Neural cell (in vitro differentiated cells): ENCODE measurements at regions not wholly inside any gene's neighbourhood (a gene's known extent, or its start where the extent isn't known, plus 50 kb on each side); places are given as distances from the start of the nearest gene placed in this dataset.

Experiments used
- CTCF ChIP-seq: fragments of 450-650 bp; IDR thresholded peaks from 2 replicates; pipeline ENCODE4 v1.5.1; 2014; ENCODE audit warnings: antibody characterized with exemption, mild to moderate bottlenecking, moderate library complexity; ENCODE audit not compliant: poor library complexity, severe bottlenecking
- EP300 ChIP-seq: fragments of 450-650 bp; conservative IDR thresholded peaks from 2 replicates; pipeline ENCODE4 v1.6.1; 2014; ENCODE audit warnings: antibody characterized with exemption, mild to moderate bottlenecking, moderate library complexity; ENCODE audit not compliant: poor library complexity, severe bottlenecking
- EZH2 ChIP-seq: fragments of 200-600, 300-800 bp; shearing (Covaris generic), sonication (generic); IDR thresholded peaks from 2 replicates; pipeline ENCODE4 v1.6.1; 2014; ENCODE audit warnings: antibody characterized with exemption, low read length, borderline replicate concordance, mild to moderate bottlenecking; ENCODE audit not compliant: insufficient read depth, poor library complexity, severe bottlenecking
- POLR2AphosphoS5 ChIP-seq: IDR thresholded peaks from 2 replicates; pipeline ENCODE4 v1.6.1; 2012
- RAD21 ChIP-seq: fragments of 450-650 bp; conservative IDR thresholded peaks from 2 replicates; pipeline ENCODE4 v1.6.1; 2014; ENCODE audit warnings: antibody characterized with exemption, mild to moderate bottlenecking, moderate library complexity
- REST ChIP-seq: IDR thresholded peaks from 2 replicates; pipeline ENCODE4 v1.6.1; 2012; ENCODE audit warnings: borderline replicate concordance
- SMC3 ChIP-seq: fragments of 450-650 bp; conservative IDR thresholded peaks from 2 replicates; pipeline ENCODE4 v1.6.1; 2014; ENCODE audit warnings: antibody characterized with exemption, mild to moderate bottlenecking, moderate library complexity; ENCODE audit not compliant: poor library complexity
- TAF1 ChIP-seq: IDR thresholded peaks from 2 replicates; pipeline ENCODE4 v1.6.1; 2012; ENCODE audit warnings: low read depth

- TF ChIP-seq CTCF (no peak), EP300 (no peak), REST (no peak), RAD21 (no peak), POLR2AphosphoS5 (no peak), SMC3 (no peak), EZH2 (no peak), TAF1 (no peak)
Observed at GRCh38 chr4:19300213-19300612, 951.5 kb upstream of the SLIT2 start.
